Effector memory CD4-positive, alpha-beta T cell (primary cell): ENCODE measurements at regions not wholly inside any gene's neighbourhood (a gene's known extent, or its start where the extent isn't known, plus 50 kb on each side); places are given as distances from the start of the nearest gene placed in this dataset.

ENCODE experiments used
- DNase-seq, 3 donors: peaks; one replicate each; pipeline ENCODE4 v3.0.0-alpha.2; 2020
- H3K27ac ChIP-seq: 2 replicates; pipeline ENCODE4 v1.7.0; 2013; ENCODE audit warnings: mild to moderate bottlenecking, low read length, moderate library complexity; ENCODE audit not compliant: insufficient read depth, poor library complexity, severe bottlenecking
- H3K27me3 ChIP-seq: replicated peaks from 2 replicates; pipeline ENCODE4 v1.7.0; 2013; ENCODE audit warnings: mild to moderate bottlenecking, low read length; ENCODE audit not compliant: insufficient read depth, control insufficient read depth, poor library complexity, severe bottlenecking
- H3K36me3 ChIP-seq: 2 replicates; pipeline ENCODE4 v1.7.0; 2013; ENCODE audit warnings: mild to moderate bottlenecking, low read length, moderate library complexity; ENCODE audit not compliant: control insufficient read depth, insufficient read depth
- H3K4me1 ChIP-seq: 2 replicates; pipeline ENCODE4 v1.7.0; 2013; ENCODE audit warnings: low read length, mild to moderate bottlenecking; ENCODE audit not compliant: control insufficient read depth, insufficient read depth, poor library complexity, severe bottlenecking
- H3K4me3 ChIP-seq: 2 replicates; pipeline ENCODE4 v1.7.0; 2013; ENCODE audit warnings: low read length, low read depth, mild to moderate bottlenecking; ENCODE audit not compliant: insufficient read depth, poor library complexity, severe bottlenecking
- H3K9me3 ChIP-seq: 2 replicates; pipeline ENCODE4 v1.7.0; 2013; ENCODE audit warnings: mild to moderate bottlenecking, low read length, moderate library complexity; ENCODE audit not compliant: control insufficient read depth

GRCh38 chr9:87088621-87089365 is 141.5 kb upstream of the GAS1 start:
- no peaks in the 10 kb centered on the region for H3K4me1 ChIP-seq
- DNase-seq, result no peak
- H3K27me3 ChIP-seq, result no peaks in the 10 kb centered on the region
- H3K27ac ChIP-seq, result no peak overlapping the region
- no peak overlapping the region for H3K4me3 ChIP-seq
- no peaks in the 10 kb centered on the region for H3K36me3 ChIP-seq
- no peaks in the 10 kb centered on the region for H3K9me3 ChIP-seq

DNA sequence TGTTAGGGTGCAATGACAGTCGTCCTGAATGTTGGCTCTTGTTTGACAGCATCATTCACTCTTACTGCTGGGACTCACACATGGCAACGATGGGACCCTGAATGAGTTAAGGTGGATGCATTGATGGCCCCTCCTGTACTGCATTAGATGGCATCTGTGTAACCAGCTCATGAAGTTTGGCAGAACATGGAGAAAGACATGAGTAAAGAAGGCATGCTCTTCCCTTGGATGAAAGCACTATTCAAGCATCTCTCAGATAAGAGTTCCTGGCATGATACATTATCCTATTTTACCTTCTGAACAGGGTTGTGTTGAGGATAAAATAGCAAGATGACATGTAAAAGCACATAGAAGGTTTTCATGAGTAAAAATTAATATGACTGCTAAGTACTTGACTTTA is 142.2 kb upstream of the GAS1 start:
- no peak overlapping the region for H3K27ac ChIP-seq
- no peaks in the 10 kb centered on the region for H3K36me3 ChIP-seq
- no peak for DNase-seq
- H3K27me3 ChIP-seq, result no peaks in the 10 kb centered on the region
- H3K9me3 ChIP-seq, result no peaks in the 10 kb centered on the region
- H3K4me3 ChIP-seq, result no peak overlapping the region
- H3K4me1 ChIP-seq, result no peaks in the 10 kb centered on the region

DNA sequence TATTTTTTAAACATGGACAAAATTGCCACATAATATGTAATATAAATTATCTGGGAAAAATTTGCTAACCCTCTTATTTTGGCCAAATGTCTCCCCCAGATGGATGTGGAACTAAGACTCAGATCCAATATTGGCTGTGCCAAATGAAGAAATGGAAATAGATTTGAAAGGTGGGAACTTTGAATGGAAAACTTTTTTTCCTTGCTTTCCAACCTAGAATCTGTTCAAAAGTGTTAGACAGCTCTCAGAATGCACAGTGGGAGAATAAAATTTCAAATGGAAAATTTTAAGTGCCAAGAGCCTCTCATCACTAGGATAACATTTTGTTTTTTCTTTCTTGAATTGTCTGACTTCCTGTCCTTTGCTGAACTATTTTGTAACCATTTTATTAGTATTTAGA is 142.6 kb upstream of the GAS1 start:
- Histone ChIP-seq H3K4me1 (no peaks in the 10 kb centered on the region), H3K36me3 (no peaks in the 10 kb centered on the region), H3K4me3 (no peak overlapping the region), H3K9me3 (no peaks in the 10 kb centered on the region), H3K27me3 (no peaks in the 10 kb centered on the region), H3K27ac (no peak overlapping the region)
- no peak for DNase-seq

- Histone ChIP-seq H3K9me3 (no peaks in the 10 kb centered on the region), H3K4me3 (no peak overlapping the region), H3K27ac (no peak overlapping the region), H3K4me1 (no peaks in the 10 kb centered on the region), H3K27me3 (no peaks in the 10 kb centered on the region), H3K36me3 (no peaks in the 10 kb centered on the region)
- no peak for DNase-seq
These were observed 146.5 kb upstream of the GAS1 start for GRCh38 chr9:87093777-87094176.

GRCh38 chr9:87095951-87096350 is 148.6 kb upstream of the GAS1 start:
- no peak for DNase-seq
- no peaks in the 10 kb centered on the region for H3K36me3 ChIP-seq
- no peak overlapping the region for H3K27ac ChIP-seq
- H3K9me3 ChIP-seq, result no peaks in the 10 kb centered on the region
- H3K4me1 ChIP-seq, result no peaks in the 10 kb centered on the region
- H3K27me3 ChIP-seq, result no peaks in the 10 kb centered on the region
- H3K4me3 ChIP-seq, result no peak overlapping the region

GRCh38 chr9:87096506-87096905 is 149.2 kb upstream of the GAS1 start:
- Histone ChIP-seq H3K4me3 (no peak overlapping the region), H3K27ac (no peak overlapping the region), H3K4me1 (no peaks in the 10 kb centered on the region), H3K36me3 (no peaks in the 10 kb centered on the region), H3K27me3 (no peaks in the 10 kb centered on the region), H3K9me3 (no peaks in the 10 kb centered on the region)
- DNase-seq, result no peak

DNA sequence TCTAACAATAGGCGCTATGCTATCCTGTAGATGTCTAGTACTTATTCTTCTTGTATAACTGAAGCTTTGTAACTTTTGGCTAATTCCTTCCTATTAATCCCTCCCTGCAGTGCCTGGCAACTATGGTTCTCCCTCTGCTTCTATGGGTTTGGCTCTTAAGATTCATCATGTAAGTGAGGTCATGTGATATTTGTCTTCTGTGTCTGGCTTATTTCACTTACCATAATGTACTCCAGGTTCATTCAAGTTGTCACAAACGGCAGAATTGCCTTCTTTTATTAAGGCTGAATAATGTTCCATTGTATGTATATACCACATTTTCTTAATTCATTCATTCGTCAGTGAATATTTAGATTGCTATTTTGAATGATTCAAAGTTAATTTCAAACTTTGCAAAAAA is 149.9 kb upstream of the GAS1 start:
- DNase-seq, result no peak
- Histone ChIP-seq H3K27me3 (no peaks in the 10 kb centered on the region), H3K27ac (no peak overlapping the region), H3K4me1 (no peaks in the 10 kb centered on the region), H3K36me3 (no peaks in the 10 kb centered on the region), H3K9me3 (no peaks in the 10 kb centered on the region), H3K4me3 (no peak overlapping the region)

- no peaks in the 10 kb centered on the region for H3K9me3 ChIP-seq
- H3K4me1 ChIP-seq, result no peaks in the 10 kb centered on the region
- no peak overlapping the region for H3K4me3 ChIP-seq
- H3K27me3 ChIP-seq, result no peaks in the 10 kb centered on the region
- H3K36me3 ChIP-seq, result no peaks in the 10 kb centered on the region
- no peak for DNase-seq
- H3K27ac ChIP-seq, result no peak overlapping the region
These were observed 152.1 kb upstream of the GAS1 start for GRCh38 chr9:87099407-87099806.

DNA sequence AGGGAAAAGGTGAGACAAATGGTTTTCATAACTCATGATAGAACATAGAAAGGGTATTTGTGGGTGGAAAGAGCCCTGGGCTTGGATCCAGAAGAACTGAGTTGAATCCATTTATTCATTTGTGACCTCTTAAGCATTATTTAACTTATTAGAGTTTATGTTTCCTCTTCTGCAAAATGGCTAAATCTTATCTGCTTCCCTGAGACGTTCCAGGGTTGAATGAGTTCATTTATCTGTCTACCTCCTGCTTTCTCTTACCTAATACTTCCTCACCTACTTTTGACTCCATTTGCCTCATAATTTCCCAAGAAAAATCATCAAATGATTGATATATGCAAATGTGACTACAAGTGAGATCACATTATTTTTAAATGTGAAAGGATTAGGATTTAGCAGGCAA is 152.7 kb upstream of the GAS1 start:
- no peak overlapping the region for H3K4me3 ChIP-seq
- H3K27me3 ChIP-seq, result no peaks in the 10 kb centered on the region
- H3K9me3 ChIP-seq, result no peaks in the 10 kb centered on the region
- no peaks in the 10 kb centered on the region for H3K4me1 ChIP-seq
- no peak for DNase-seq
- no peak overlapping the region for H3K27ac ChIP-seq
- no peaks in the 10 kb centered on the region for H3K36me3 ChIP-seq

DNA sequence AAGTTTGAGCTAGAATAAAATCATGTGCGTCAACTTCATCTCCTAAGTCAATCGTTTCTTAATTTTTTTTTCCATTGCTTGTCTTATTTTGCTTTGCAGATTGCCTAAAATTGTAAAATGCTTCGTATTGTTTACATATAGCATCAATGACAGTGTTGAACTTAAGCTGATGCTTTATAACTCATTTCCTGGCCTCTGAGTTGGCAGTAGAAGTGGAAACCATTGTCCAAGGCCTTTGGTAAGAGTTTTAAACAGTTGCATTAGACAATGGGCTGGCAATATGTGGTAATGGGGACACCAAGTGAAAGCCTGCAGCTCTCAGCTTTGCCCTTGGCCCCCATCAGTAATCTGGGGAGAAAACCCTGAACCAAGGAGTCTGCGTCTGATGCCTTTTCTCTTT is 154.8 kb upstream of the GAS1 start:
- DNase-seq, result no peak
- Histone ChIP-seq H3K4me3 (no peak overlapping the region), H3K9me3 (no peaks in the 10 kb centered on the region), H3K27me3 (no peaks in the 10 kb centered on the region), H3K27ac (no peak overlapping the region), H3K4me1 (no peaks in the 10 kb centered on the region), H3K36me3 (no peaks in the 10 kb centered on the region)
